GM19023 (cell line): ENCODE measurements at regions not wholly inside any gene's neighbourhood (a gene's known extent, or its start where the extent isn't known, plus 50 kb on each side); places are given as distances from the start of the nearest gene placed in this dataset.

ENCODE experiments used
- ATAC-seq: cut with Tn5 transposase; IDR thresholded peaks from one replicate; pipeline ENCODE4 v1.9.1; 2021; ENCODE audit warnings: mild to moderate bottlenecking, moderate library complexity; ENCODE audit not compliant: unreplicated experiment

GRCh38 chr1:37128091-37128490 is 93.8 kb upstream of the GRIK3 start:
- ATAC-seq, result no peak

GRCh38 chr1:37130221-37130948 is 96.1 kb upstream of the GRIK3 start:
- ATAC-seq, result no peak

- ATAC-seq, result no peak
Observed at GRCh38 chr1:37131281-37131680, 97.0 kb upstream of the GRIK3 start.

- no peak for ATAC-seq
Observed at GRCh38 chr1:37133276-37134145, 99.2 kb upstream of the GRIK3 start.

GRCh38 chr1:37134599-37134998 is 100.3 kb upstream of the GRIK3 start:
- no peak for ATAC-seq

GRCh38 chr1:37135032-37135431 is 100.7 kb upstream of the GRIK3 start:
- no peak for ATAC-seq

GRCh38 chr1:37137014-37137413 is 102.7 kb upstream of the GRIK3 start:
- ATAC-seq, result no peak

GRCh38 chr1:37137601-37138000 is 103.3 kb upstream of the GRIK3 start:
- no peak for ATAC-seq

GRCh38 chr1:37143800-37144199 is 109.5 kb upstream of the GRIK3 start:
- ATAC-seq, result no peak

- ATAC-seq, result no peak
Observed at GRCh38 chr1:37146071-37146470, 111.8 kb upstream of the GRIK3 start.

GRCh38 chr1:37147392-37147831 is 113.1 kb upstream of the GRIK3 start:
- no peak for ATAC-seq

- ATAC-seq, result no peak
Observed at GRCh38 chr1:37147906-37148305, 113.6 kb upstream of the GRIK3 start.

GRCh38 chr1:37148663-37149062 is 114.3 kb upstream of the GRIK3 start:
- ATAC-seq, result no peak

GRCh38 chr1:37149296-37149695 is 115.0 kb upstream of the GRIK3 start:
- no peak for ATAC-seq

- ATAC-seq, result no peak
Observed at GRCh38 chr1:37150986-37151385, 116.7 kb upstream of the GRIK3 start.

- no peak for ATAC-seq
Observed at GRCh38 chr1:37151789-37152188, 117.5 kb upstream of the GRIK3 start.

GRCh38 chr1:37152491-37152890 is 118.2 kb upstream of the GRIK3 start:
- no peak for ATAC-seq

GRCh38 chr1:37153116-37154100 is 119.1 kb upstream of the GRIK3 start:
- no peak for ATAC-seq

GRCh38 chr1:37156646-37157045 is 122.3 kb upstream of the GRIK3 start:
- no peak for ATAC-seq

GRCh38 chr1:37157634-37158033 is 123.3 kb upstream of the GRIK3 start:
- no peak for ATAC-seq
